IMR-90 (cell line): ENCODE measurements at regions not wholly inside any gene's neighbourhood (a gene's known extent, or its start where the extent isn't known, plus 50 kb on each side); places are given as distances from the start of the nearest gene placed in this dataset.
A peak's percentile ranks its signal among the peaks of the same experiment; 100 is the strongest.

ENCODE experiments used
- ATAC-seq: fragments of 200-7000 bp; cut with Tn5 transposase; 2 replicates; pipeline ENCODE4 v1.9.1; 2020; ENCODE audit warnings: low read depth, mild to moderate bottlenecking, moderate library complexity
- BruUV-seq: library from RNA; stranded (reverse); fragments of 400-500 nt; replicated peaks from 2 replicates; lab custom pipeline; 2021; lab: Mats Ljungman, UMichigan
- CTCF ChIA-PET: fragments of 300-600 bp; formaldehyde crosslinking; extraction: SDS; loops from one replicate; lab custom pipeline; 2021; ENCODE audit warnings: antibody characterized with exemption; lab: Yijun Ruan, JAX
- POLR2A ChIA-PET: fragments of 300-600 bp; sonication (Branson Sonifier 250); formaldehyde crosslinking; loops from one replicate; lab custom pipeline; 2022; ENCODE audit warnings: antibody characterized with exemption; ENCODE audit not compliant: unreplicated experiment; lab: Charles Lee
- DNase-seq: peaks from one replicate; pipeline ENCODE4 v3.0.0; 2013
- H2AFZ ChIP-seq: replicated peaks from 2 replicates; pipeline ENCODE3; 2013; ENCODE audit warnings: low read length, mild to moderate bottlenecking; ENCODE audit not compliant: poor library complexity
- H2AK5ac ChIP-seq: 2 replicates; pipeline ENCODE4 v1.6.1; 2013; ENCODE audit warnings: low read depth, low read length, inconsistent platforms
- H2AK9ac ChIP-seq: replicated peaks from 2 replicates; pipeline ENCODE3; 2013; ENCODE audit warnings: mild to moderate bottlenecking, low read depth, low read length, moderate library complexity; ENCODE audit not compliant: poor library complexity
- H2BK120ac ChIP-seq: 2 replicates; pipeline ENCODE4 v1.6.1; 2013; ENCODE audit warnings: low read depth, low read length, inconsistent platforms
- H2BK15ac ChIP-seq: 3 replicates; pipeline ENCODE4 v1.6.1; 2013; ENCODE audit warnings: low read depth, low read length, inconsistent platforms
- H2BK20ac ChIP-seq: 2 replicates; pipeline ENCODE4 v1.6.1; 2013; ENCODE audit warnings: low read depth, mild to moderate bottlenecking, inconsistent platforms, low read length, moderate library complexity
- H2BK5ac ChIP-seq: 2 replicates; pipeline ENCODE4 v1.6.1; 2013; ENCODE audit warnings: mild to moderate bottlenecking, low read depth, low read length, inconsistent platforms; ENCODE audit not compliant: poor library complexity, severe bottlenecking
- H3K14ac ChIP-seq: replicated peaks from 2 replicates; pipeline ENCODE4 v1.6.1; 2013; ENCODE audit warnings: low read depth, low read length, inconsistent platforms
- H3K18ac ChIP-seq: 2 replicates; pipeline ENCODE4 v1.6.1; 2013; ENCODE audit warnings: low read depth, low read length, control low read depth
- H3K23ac ChIP-seq: 2 replicates; pipeline ENCODE4 v1.6.1; 2013; ENCODE audit warnings: low read depth, low read length, inconsistent platforms
- H3K27ac ChIP-seq: 2 replicates; pipeline ENCODE4 v1.5.1; 2013; ENCODE audit warnings: mild to moderate bottlenecking, control low read depth, low read length; ENCODE audit not compliant: insufficient read depth
- H3K27me3 ChIP-seq: 2 replicates; pipeline ENCODE4 v1.6.1; 2013; ENCODE audit warnings: low read length; ENCODE audit not compliant: control insufficient read depth, insufficient read depth
- H3K36me3 ChIP-seq: 2 replicates; pipeline ENCODE4 v1.6.1; 2013; ENCODE audit warnings: low read length, mixed read lengths; ENCODE audit not compliant: control insufficient read depth, insufficient read depth
- H3K4ac ChIP-seq: 2 replicates; pipeline ENCODE4 v1.6.1; 2013; ENCODE audit warnings: low read depth, low read length, inconsistent platforms
- H3K4me1 ChIP-seq: 2 replicates; pipeline ENCODE4 v1.6.1; 2013; ENCODE audit warnings: low read length, mixed read lengths; ENCODE audit not compliant: control insufficient read depth, insufficient read depth
- H3K4me2 ChIP-seq: 2 replicates; pipeline ENCODE4 v1.6.1; 2013; ENCODE audit warnings: low read depth, mild to moderate bottlenecking, control low read depth, low read length, moderate library complexity
- H3K4me3 ChIP-seq: 2 replicates; pipeline ENCODE4 v1.5.1; 2013; ENCODE audit warnings: low read depth, mild to moderate bottlenecking, control low read depth, low read length, moderate library complexity; ENCODE audit not compliant: insufficient read depth
- H3K56ac ChIP-seq: 2 replicates; pipeline ENCODE4 v1.6.1; 2013; ENCODE audit warnings: low read length, inconsistent platforms; ENCODE audit not compliant: insufficient read depth; ENCODE audit errors: extremely low read depth
- H3K79me1 ChIP-seq, 2 experiments: 2 replicates each; pipeline ENCODE4 v1.6.1; 2013; ENCODE audit warnings: low read length in 2 of 2, inconsistent platforms in 1 of 2, low read depth in 1 of 2
- H3K9ac ChIP-seq: 2 replicates; pipeline ENCODE4 v1.6.1; 2013; ENCODE audit warnings: low read depth, low read length, control low read depth
- H3K9me1 ChIP-seq: 2 replicates; pipeline ENCODE4 v1.6.1; 2013; ENCODE audit warnings: low read length, inconsistent platforms; ENCODE audit not compliant: insufficient read depth
- H3K9me3 ChIP-seq: 2 replicates; pipeline ENCODE4 v1.6.1; 2013; ENCODE audit warnings: low read length; ENCODE audit not compliant: control insufficient read depth, insufficient read depth
- H4K20me1 ChIP-seq: 2 replicates; pipeline ENCODE4 v1.6.1; 2013; ENCODE audit warnings: low read length, inconsistent platforms; ENCODE audit not compliant: insufficient read depth
- H4K5ac ChIP-seq: 2 replicates; pipeline ENCODE4 v1.6.1; 2013; ENCODE audit warnings: mild to moderate bottlenecking, low read depth, low read length, control low read depth
- H4K8ac ChIP-seq, 2 experiments: 2 replicates each; pipeline ENCODE4 v1.6.1; 2013; ENCODE audit warnings: low read depth in 2 of 2, low read length in 2 of 2, control low read depth in 1 of 2, inconsistent platforms in 1 of 2
- H4K91ac ChIP-seq: 2 replicates; pipeline ENCODE4 v1.6.1; 2013; ENCODE audit warnings: low read depth, low read length, inconsistent platforms; ENCODE audit not compliant: insufficient read depth
- CEBPB ChIP-seq: IDR thresholded peaks from 2 replicates; pipeline ENCODE4 v1.6.1; 2012; ENCODE audit warnings: low read depth, low read length, improper control_type of control experiment
- RFX5 ChIP-seq: IDR thresholded peaks from 2 replicates; pipeline ENCODE4 v1.8.0; 2012; ENCODE audit warnings: low read depth, mild to moderate bottlenecking, low read length, moderate library complexity
- USF2 ChIP-seq: fragments of 150-350 bp; IDR thresholded peaks from 2 replicates; pipeline ENCODE4 v1.6.1; 2017; ENCODE audit warnings: mild to moderate bottlenecking, antibody characterized with exemption, low read length, low read depth
- WGBS, 2 experiments: methylation state at CpG; one replicate each; pipeline versions ENCODE4 v1.1.5 to v1.1.7; 2013; ENCODE audit warnings: missing lambda C conversion rate in 2 of 2; ENCODE audit not compliant: insufficient read length in 1 of 2; ENCODE audit errors: extremely low coverage in 2 of 2; 5-methylcytosine and 5-hydroxymethylcytosine counted together
- dilution Hi-C: fragments of 300-500 bp; cut with HindIII; formaldehyde crosslinking; loops from one replicate; pipeline ENCODE4 v1.14.3; 2018; ENCODE audit warnings: low sequenced_read_pairs; ENCODE audit not compliant: unreplicated experiment
- in situ Hi-C: fragments of 300-500 bp; cut with MboI; formaldehyde crosslinking; loops from 3 replicates; pipeline ENCODE4 v1.14.3; 2019; ENCODE audit warnings: low sequenced_read_pairs, inconsistent platforms, mixed read lengths
- intact Hi-C: fragments of 100-400 bp; cut with micrococcal nuclease; formaldehyde crosslinking; loops from 2 replicates; pipeline ENCODE4 v1.10.0; 2022

GRCh38 chr7:42618651-42619360 is 293.1 kb downstream of the C7orf25 start:
- in situ Hi-C loops (no loop called here), dilution Hi-C loops (no loop called here), intact Hi-C loops (no loop called here)
- POLR2A ChIA-PET = no interaction called here
- Histone ChIP-seq H2AK5ac (no peak overlapping the region), H4K5ac (no peak overlapping the region), H3K18ac (no peak overlapping the region), H3K14ac (no peak overlapping the region), H3K79me1 (no peaks in the 10 kb centered on the region), H3K56ac (no peak overlapping the region), H3K4me1 (no peaks in the 10 kb centered on the region), H3K4ac (no peak overlapping the region), H2AFZ (no peak overlapping the region), H3K23ac (no peak overlapping the region), H3K9ac (no peak overlapping the region), H3K27ac (no peak overlapping the region), H4K8ac (no peak overlapping the region), H3K4me2 (no peak overlapping the region), H4K20me1 (no peaks in the 10 kb centered on the region), H3K4me3 (no peak overlapping the region), H2BK20ac (no peak overlapping the region), H2BK15ac (no peak overlapping the region), H2BK120ac (no peak overlapping the region), H2AK9ac (no peak overlapping the region), H3K36me3 (no peaks in the 10 kb centered on the region), H2BK5ac (no peak overlapping the region), H4K91ac (no peak overlapping the region), H3K27me3 (no peaks in the 10 kb centered on the region; the same call in 1 of the 2 replicates), H3K9me3 (no peaks in the 10 kb centered on the region), H3K9me1 (no peaks in the 10 kb centered on the region)
- ATAC-seq (no peak), DNase-seq (no peak)
- no CpG with 5 or more reads among the region's 7 CpGs for WGBS, 2 experiments
- CTCF ChIA-PET = no interaction called here
- no peak for TF ChIP-seq RFX5
- TF ChIP-seq CEBPB = 0 out of 2 replicates have a peak, but pooled peaks have one; percentile 18
- TF ChIP-seq USF2 = no peak
- BruUV-seq = no TSS peak
